Esophagus muscularis mucosa (tissue), 4 donors: ENCODE measurements at regions not wholly inside any gene's neighbourhood (a gene's known extent, or its start where the extent isn't known, plus 50 kb on each side); places are given as distances from the start of the nearest gene placed in this dataset.

Experiments used
- DNase-seq: peaks from one replicate; pipeline ENCODE4 v3.0.0-alpha.2; 2017; ENCODE audit errors: extremely low spot score
- H3K27ac ChIP-seq, 4 donors: fragments of 200-600 bp; sonication (generic); replicated peaks in 1 of 4; 1 replicate in 3 of 4; 2 replicates in 1 of 4; pipeline ENCODE4 v1.5.1; 2016 to 2019; ENCODE audit warnings: mild to moderate bottlenecking in 1 of 4
- H3K27me3 ChIP-seq, 4 donors: fragments of 200-600 bp; sonication (generic); one replicate each; pipeline versions ENCODE4 v1.5.1 to v1.6.0; 2016 to 2019
- H3K36me3 ChIP-seq, 4 donors: fragments of 200-600 bp; sonication (generic); one replicate each; pipeline ENCODE4 v1.5.1; 2016 to 2019
- H3K4me1 ChIP-seq, 4 donors: fragments of 200-600 bp; sonication (generic); one replicate each; pipeline ENCODE4 v1.5.1; 2016 to 2019
- H3K4me3 ChIP-seq, 4 donors: fragments of 200-600 bp; sonication (generic); 1 replicate in 2 of 4; 2 replicates in 2 of 4; pipeline ENCODE4 v1.5.1; 2016 to 2019; ENCODE audit warnings: mild to moderate bottlenecking in 4 of 4, moderate library complexity in 1 of 4
- H3K9me3 ChIP-seq, 4 donors: fragments of 200-600 bp; sonication (generic); 1 replicate in 3 of 4; 2 replicates in 1 of 4; pipeline ENCODE4 v1.5.1; 2016 to 2019
- CTCF ChIP-seq, 3 experiments: fragments of 200-600 bp in 2 of 3; fragments of 450-650 bp in 1 of 3; sonication (generic) in 2 of 3; IDR thresholded peaks; one replicate each; pipeline ENCODE4 v1.5.1; 2017 to 2019; ENCODE audit warnings: antibody characterized with exemption in 3 of 3, mild to moderate bottlenecking in 2 of 3, moderate library complexity in 1 of 3
- EP300 ChIP-seq: sonication (generic); formaldehyde crosslinking; IDR thresholded peaks from one replicate; pipeline ENCODE4 v1.6.1; 2017; ENCODE audit warnings: antibody characterized with exemption
- POLR2A ChIP-seq: fragments of 450-650 bp; IDR thresholded peaks from one replicate; pipeline ENCODE4 v1.6.1; 2017; ENCODE audit warnings: antibody characterized with exemption, moderate library complexity, mild to moderate bottlenecking, low read depth
- POLR2AphosphoS5 ChIP-seq, 2 donors: sonication (generic); formaldehyde crosslinking; IDR thresholded peaks; one replicate each; pipeline ENCODE4 v1.6.1; 2017; ENCODE audit warnings: antibody characterized with exemption in 2 of 2
- WGBS: methylation state at CpG from one replicate; pipeline ENCODE4 v1.1.5; 2018; 5-methylcytosine and 5-hydroxymethylcytosine counted together
- intact Hi-C: fragments of 100-400 bp; cut with DNase I; formaldehyde crosslinking; loops from one replicate; pipeline ENCODE4 v1.15.1; 2023

DNA sequence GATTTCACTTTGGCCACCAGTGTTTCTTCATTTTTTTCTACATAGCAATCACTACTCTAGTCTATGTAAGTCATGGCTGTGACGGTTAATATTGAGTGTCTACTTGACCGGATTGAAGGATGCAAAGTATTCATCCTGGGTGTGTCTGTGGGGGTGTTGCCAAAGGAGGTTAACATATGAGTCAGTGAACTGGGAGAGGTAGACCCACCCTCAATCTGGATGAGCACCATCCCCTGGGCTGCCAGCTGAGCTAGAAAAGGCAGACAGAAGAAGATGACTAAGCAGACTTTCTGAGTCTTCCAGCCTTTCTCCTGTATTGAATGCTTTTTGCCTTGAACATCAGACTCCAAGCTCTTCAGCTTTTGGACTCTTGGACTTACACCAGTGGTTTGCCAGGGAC lies 265.0 kb upstream of the SLC8A1 start:
- H3K4me3 ChIP-seq = no peak overlapping the region
- WGBS = 80% methylated on average over 2 of the region's 2 CpGs
- no peaks in the 10 kb centered on the region for H3K27me3 ChIP-seq
- no peaks in the 10 kb centered on the region for H3K36me3 ChIP-seq
- no peak for DNase-seq
- peaks cover 0 to 3% (median 0%) of the 10 kb centered on the region in 4 donors for H3K4me1 ChIP-seq
- H3K27ac ChIP-seq = no peak overlapping the region
- H3K9me3 ChIP-seq = no peaks in the 10 kb centered on the region
- TF ChIP-seq EP300 = no peak
- no peak for TF ChIP-seq POLR2A
- no peak for TF ChIP-seq CTCF (IDR thresholded peaks at IDR 0.05)
- TF ChIP-seq POLR2AphosphoS5 (IDR thresholded peaks at IDR 0.05) = no peak
- intact Hi-C loops = no loop called here

- Histone ChIP-seq H3K27me3 (no peaks in the 10 kb centered on the region), H3K4me1 (peaks cover 0 to 3% (median 0%) of the 10 kb centered on the region in 4 donors), H3K36me3 (no peaks in the 10 kb centered on the region), H3K4me3 (no peak overlapping the region), H3K27ac (no peak overlapping the region), H3K9me3 (no peaks in the 10 kb centered on the region)
- TF ChIP-seq CTCF (IDR thresholded peaks at IDR 0.05) = no peak
- no peak for TF ChIP-seq POLR2A
- DNase-seq = no peak
- intact Hi-C loops = no loop called here
- WGBS = 47% methylated on average over 2 of the region's 2 CpGs
These were observed 267.5 kb upstream of the SLC8A1 start for GRCh38 chr2:40719414-40719813.

- WGBS = 63% methylated on average over 1 of the region's 1 CpG
- no peak overlapping the region for H3K27ac ChIP-seq
- intact Hi-C loops = no loop called here
- DNase-seq = no peak
- no peak overlapping the region for H3K4me3 ChIP-seq
- peaks cover 0 to 12% (median 10%) of the 10 kb centered on the region in 4 donors for H3K4me1 ChIP-seq
- H3K9me3 ChIP-seq = no peaks in the 10 kb centered on the region
- TF ChIP-seq EP300 = no peak
- no peak for TF ChIP-seq POLR2AphosphoS5 (IDR thresholded peaks at IDR 0.05)
- no peak for TF ChIP-seq CTCF (IDR thresholded peaks at IDR 0.05)
- TF ChIP-seq POLR2A = no peak
- H3K36me3 ChIP-seq = no peaks in the 10 kb centered on the region
- H3K27me3 ChIP-seq = no peaks in the 10 kb centered on the region
These were observed 269.7 kb upstream of the SLC8A1 start for GRCh38 chr2:40721595-40721994.

GRCh38 chr2:40723194-40723593 lies 271.3 kb upstream of the SLC8A1 start:
- no peak for TF ChIP-seq CTCF (IDR thresholded peaks at IDR 0.05)
- no peak for TF ChIP-seq EP300
- no peak for TF ChIP-seq POLR2A
- no peak for TF ChIP-seq POLR2AphosphoS5 (IDR thresholded peaks at IDR 0.05)
- WGBS = 83% methylated on average over 1 of the region's 1 CpG

GRCh38 chr2:40725040-40725439 lies 273.1 kb upstream of the SLC8A1 start:
- Histone ChIP-seq H3K4me1 (peaks cover 0 to 12% (median 9%) of the 10 kb centered on the region in 4 donors), H3K9me3 (no peaks in the 10 kb centered on the region), H3K36me3 (no peaks in the 10 kb centered on the region), H3K27ac (no peak overlapping the region), H3K4me3 (no peak overlapping the region), H3K27me3 (no peaks in the 10 kb centered on the region)
- DNase-seq = no peak
- intact Hi-C loops = no loop called here
- WGBS = 46% methylated on average over 3 of the region's 3 CpGs
- TF ChIP-seq EP300 (no peak), POLR2AphosphoS5 (IDR thresholded peaks at IDR 0.05) (no peak), CTCF (IDR thresholded peaks at IDR 0.05) (no peak), POLR2A (no peak)

More at GRCh38 chr2:40723194-40723593, 271.3 kb upstream of the SLC8A1 start:
- Histone ChIP-seq H3K27me3 (no peaks in the 10 kb centered on the region), H3K4me1 (peaks cover 0 to 12% (median 10%) of the 10 kb centered on the region in 4 donors), H3K9me3 (no peaks in the 10 kb centered on the region), H3K36me3 (no peaks in the 10 kb centered on the region), H3K27ac (no peak overlapping the region), H3K4me3 (no peak overlapping the region)
- intact Hi-C loops = no loop called here
- no peak for DNase-seq
